Common myeloid progenitor, CD34-positive (primary cell): ENCODE measurements at regions not wholly inside any gene's neighbourhood (a gene's known extent, or its start where the extent isn't known, plus 50 kb on each side); places are given as distances from the start of the nearest gene placed in this dataset.

Source experiments
- CTCF ChIA-PET: fragments of 350-600 bp; sonication (Branson Sonifier 250); formaldehyde crosslinking; loops from one replicate; lab custom pipeline; 2021; ENCODE audit warnings: antibody characterized with exemption; lab: Charles Lee
- POLR2A ChIA-PET: fragments of 350-600 bp; sonication (Branson Sonifier 250); formaldehyde crosslinking; loops from one replicate; lab custom pipeline; 2021; ENCODE audit warnings: antibody characterized with exemption; lab: Charles Lee
- DNase-seq, 3 donors: peaks; one replicate each; pipeline versions ENCODE4 v3.0.0 to v3.0.0-alpha.2; 2013
- H3K27ac ChIP-seq, 2 experiments: 1 replicate in 1 of 2; 2 replicates in 1 of 2; pipeline ENCODE4 v1.7.0; 2013; ENCODE audit warnings: inconsistent platforms in 2 of 2, low read length in 2 of 2, mild to moderate bottlenecking in 2 of 2, low read depth in 1 of 2, moderate library complexity in 1 of 2; ENCODE audit not compliant: severe bottlenecking in 2 of 2, insufficient read depth in 1 of 2, poor library complexity in 1 of 2
- H3K27me3 ChIP-seq, 5 experiments: replicated peaks in 2 of 5; 1 replicate in 3 of 5; 2 replicates in 2 of 5; pipeline versions ENCODE4 v1.6.1 to v1.7.0; 2013; ENCODE audit warnings: low read length in 4 of 5, mild to moderate bottlenecking in 2 of 5, moderate library complexity in 2 of 5, inconsistent platforms in 1 of 5; ENCODE audit not compliant: insufficient read depth in 5 of 5, control insufficient read depth in 4 of 5
- H3K36me3 ChIP-seq, 4 experiments: 1 replicate in 2 of 4; 2 replicates in 2 of 4; pipeline versions ENCODE4 v1.6.1 to v1.7.0; 2013; ENCODE audit warnings: low read length in 3 of 4, control low read depth in 1 of 4, mild to moderate bottlenecking in 1 of 4; ENCODE audit not compliant: control insufficient read depth in 4 of 4, insufficient read depth in 4 of 4
- H3K4me1 ChIP-seq, 4 experiments: 1 replicate in 3 of 4; 2 replicates in 1 of 4; pipeline versions ENCODE4 v1.6.1 to v1.7.1; 2013; ENCODE audit warnings: low read length in 3 of 4, mild to moderate bottlenecking in 3 of 4, control low read depth in 1 of 4, inconsistent platforms in 1 of 4, moderate library complexity in 1 of 4; ENCODE audit not compliant: control insufficient read depth in 4 of 4, insufficient read depth in 4 of 4; ENCODE audit errors: control extremely low read depth in 1 of 4
- H3K4me3 ChIP-seq, 7 experiments: 1 replicate in 4 of 7; 2 replicates in 3 of 7; pipeline versions ENCODE4 v1.5.1 to v1.7.0; 2013; ENCODE audit warnings: mild to moderate bottlenecking in 7 of 7, low read length in 6 of 7, moderate library complexity in 6 of 7, inconsistent platforms in 2 of 7, low read depth in 2 of 7, control low read depth in 1 of 7; ENCODE audit not compliant: insufficient read depth in 4 of 7, control insufficient read depth in 1 of 7; ENCODE audit errors: extremely low read depth in 1 of 7
- H3K9me3 ChIP-seq, 5 experiments: 1 replicate in 4 of 5; 2 replicates in 1 of 5; pipeline versions ENCODE4 v1.6.1 to v1.7.1; 2013; ENCODE audit warnings: low read length in 4 of 5, mild to moderate bottlenecking in 2 of 5, inconsistent platforms in 1 of 5, low read depth in 1 of 5, moderate library complexity in 1 of 5; ENCODE audit not compliant: control insufficient read depth in 4 of 5, insufficient read depth in 2 of 5; ENCODE audit errors: control extremely low read depth in 1 of 5
- WGBS: methylation state at CpG from one replicate; pipeline ENCODE4 v1.1.5; 2013; ENCODE audit not compliant: insufficient coverage; 5-methylcytosine and 5-hydroxymethylcytosine counted together

GRCh38 chr6:139649732-139650131, 275.3 kb upstream of the CITED2 start:
- H3K4me1 ChIP-seq = peaks cover 0 to 6% (median 2%) of the 10 kb centered on the region in 4 experiments
- POLR2A ChIA-PET = no interaction called here
- no peak overlapping the region for H3K4me3 ChIP-seq
- H3K9me3 ChIP-seq = peaks cover 0 to 2% (median 0%) of the 10 kb centered on the region in 5 experiments
- H3K27ac ChIP-seq = no peak overlapping the region
- no peak for DNase-seq
- no peaks in the 10 kb centered on the region for H3K36me3 ChIP-seq
- H3K27me3 ChIP-seq = no peaks in the 10 kb centered on the region
- WGBS = 90% methylated on average over 3 of the region's 3 CpGs
- CTCF ChIA-PET = no interaction called here

DNA sequence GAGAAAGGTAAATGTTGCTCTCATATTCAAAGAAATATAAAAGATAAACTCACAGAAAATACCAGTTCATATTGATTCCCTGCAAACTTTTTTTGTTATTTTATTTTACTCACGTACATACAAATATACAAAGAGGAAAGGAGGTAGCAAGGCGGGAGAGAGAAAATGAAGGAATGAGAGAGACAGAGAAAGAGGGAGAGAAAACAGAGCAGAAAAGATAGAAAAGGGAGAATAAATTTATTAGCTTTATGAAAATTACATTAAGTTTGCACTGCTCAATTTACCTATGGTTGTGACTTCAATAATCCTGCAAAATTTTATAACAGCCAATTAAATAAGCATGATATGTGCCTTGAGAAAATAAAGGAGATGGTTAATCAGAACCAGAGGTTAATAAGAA, 274.7 kb upstream of the CITED2 start:
- DNase-seq = no peak
- H3K27me3 ChIP-seq = no peaks in the 10 kb centered on the region
- POLR2A ChIA-PET = no interaction called here
- H3K9me3 ChIP-seq = peaks cover 0 to 2% (median 0%) of the 10 kb centered on the region in 5 experiments
- H3K4me1 ChIP-seq = peaks cover 0 to 10% (median 4%) of the 10 kb centered on the region in 4 experiments
- no peak overlapping the region for H3K4me3 ChIP-seq
- no CpG with 5 or more reads among the region's 2 CpGs for WGBS
- peak overlapping the region in 1 of 2 experiments; percentile 39 for H3K27ac ChIP-seq
- CTCF ChIA-PET = no interaction called here
- H3K36me3 ChIP-seq = no peaks in the 10 kb centered on the region

DNA sequence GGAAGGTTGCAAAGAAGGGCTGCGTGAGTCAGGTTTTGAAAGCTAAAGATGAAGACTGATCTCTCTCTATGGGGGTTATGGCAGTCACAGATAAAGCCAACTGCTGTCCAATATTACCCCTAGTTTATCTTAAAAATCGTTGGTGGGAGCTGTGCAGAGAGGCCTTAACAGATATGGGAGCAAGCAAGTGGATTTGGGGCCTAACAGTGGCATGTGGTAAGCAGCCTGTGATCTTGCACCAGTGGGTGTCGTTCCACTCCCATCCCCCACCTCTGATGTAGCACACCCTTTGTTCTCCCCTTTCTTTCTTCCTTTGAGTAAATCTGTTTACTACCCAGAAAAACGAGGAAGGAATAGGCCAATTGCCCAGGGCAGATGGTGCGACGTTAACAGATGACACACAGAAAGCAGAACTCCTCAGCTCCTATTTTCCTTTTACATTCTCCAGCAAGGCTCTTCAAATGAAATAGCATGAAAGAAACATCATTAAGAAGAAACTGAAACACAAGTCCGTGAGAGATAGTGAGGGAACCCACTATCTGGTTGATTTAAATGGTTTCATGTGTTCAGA, 274.1 kb upstream of the CITED2 start:
- WGBS = 37% methylated on average over 5 of the region's 7 CpGs
- H3K9me3 ChIP-seq = peaks cover 0 to 2% (median 0%) of the 10 kb centered on the region in 5 experiments
- peak in 2 of 3 donors; percentile 48 to 65 for DNase-seq

DNA sequence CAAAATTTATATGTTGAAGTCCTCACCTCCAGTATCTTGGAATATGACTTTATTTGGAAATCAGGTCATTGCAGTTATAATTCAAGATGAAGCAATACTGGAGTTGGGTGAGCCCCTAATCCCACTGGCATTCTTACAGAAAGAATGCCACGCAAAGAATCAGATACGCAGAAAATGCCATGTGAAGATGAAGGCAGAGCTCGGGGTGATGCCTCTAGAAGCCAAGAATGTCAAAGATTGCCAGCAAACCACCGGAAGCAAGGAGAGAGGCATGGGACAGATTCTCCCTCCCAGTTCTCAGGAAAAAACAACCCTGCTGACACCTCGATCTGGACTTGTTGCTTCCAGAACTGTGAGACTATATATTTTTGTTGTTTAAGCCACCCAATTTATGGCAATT, 273.4 kb upstream of the CITED2 start:
- no peak for DNase-seq

More for the DNA sequence above, 274.1 kb upstream of the CITED2 start:
- ChIA-PET CTCF (no interaction called here), POLR2A (no interaction called here)
- Histone ChIP-seq H3K4me1 (peaks cover 0 to 16% (median 10%) of the 10 kb centered on the region in 4 experiments), H3K36me3 (no peaks in the 10 kb centered on the region), H3K4me3 (no peak overlapping the region), H3K27me3 (no peaks in the 10 kb centered on the region), H3K27ac (peak overlapping the region in 1 of 2 experiments; percentile 39)

DNA sequence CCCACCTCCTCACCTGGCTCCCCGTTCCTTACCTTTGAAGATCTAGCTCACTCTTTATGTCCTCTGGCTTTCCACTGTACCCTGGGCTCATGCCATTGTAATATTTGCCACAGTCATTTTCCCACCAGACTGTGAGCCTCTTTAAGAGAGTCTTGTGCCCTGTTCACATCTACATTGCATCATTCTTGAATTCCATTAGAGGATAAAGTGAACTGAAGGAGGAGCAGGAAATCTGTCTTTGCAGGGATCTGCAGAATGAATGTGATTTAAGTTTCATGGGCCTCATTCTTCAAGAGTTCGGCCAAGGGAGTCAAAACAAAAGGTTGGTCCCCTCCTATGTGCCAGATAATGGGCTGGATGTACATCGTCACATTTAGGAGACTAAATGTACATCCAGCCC, 272.6 kb upstream of the CITED2 start:
- no peak overlapping the region for H3K4me3 ChIP-seq
- WGBS = 100% methylated on average over 2 of the region's 3 CpGs
- H3K36me3 ChIP-seq = no peaks in the 10 kb centered on the region
- no peaks in the 10 kb centered on the region for H3K27me3 ChIP-seq
- H3K4me1 ChIP-seq = peaks cover 3 to 30% (median 17%) of the 10 kb centered on the region in 4 experiments
- H3K9me3 ChIP-seq = peaks cover 0 to 2% (median 0%) of the 10 kb centered on the region in 5 experiments
- no peak overlapping the region for H3K27ac ChIP-seq
- no peak for DNase-seq
- CTCF ChIA-PET = no interaction called here
- POLR2A ChIA-PET = no interaction called here

More for the DNA sequence above, 273.4 kb upstream of the CITED2 start:
- H3K4me1 ChIP-seq = peaks cover 0 to 21% (median 12%) of the 10 kb centered on the region in 4 experiments
- WGBS = 73% methylated on average over 4 of the region's 5 CpGs
- no peaks in the 10 kb centered on the region for H3K27me3 ChIP-seq
- H3K9me3 ChIP-seq = peaks cover 0 to 2% (median 0%) of the 10 kb centered on the region in 5 experiments
- POLR2A ChIA-PET = no interaction called here
- CTCF ChIA-PET = no interaction called here
- no peak overlapping the region for H3K4me3 ChIP-seq
- no peak overlapping the region for H3K27ac ChIP-seq
- H3K36me3 ChIP-seq = no peaks in the 10 kb centered on the region

- ChIA-PET CTCF (interaction anchor here (0.8 kb wide), 1 partner anchor 137 kb away, joined by 3 read pairs; no protein-coding TSS in a partner anchor), POLR2A (no interaction called here)
- H3K4me1 ChIP-seq = peaks cover 18 to 50% (median 34%) of the 10 kb centered on the region in 4 experiments
- no peak for DNase-seq
- H3K27me3 ChIP-seq = no peaks in the 10 kb centered on the region
- H3K4me3 ChIP-seq = no peak overlapping the region
- no peak overlapping the region for H3K27ac ChIP-seq
- 86% methylated on average over 1 of the region's 6 CpGs for WGBS
- peaks cover 0 to 2% (median 0%) of the 10 kb centered on the region in 5 experiments for H3K9me3 ChIP-seq
- H3K36me3 ChIP-seq = no peaks in the 10 kb centered on the region
Measured at GRCh38 chr6:139644821-139645220, 270.4 kb upstream of the CITED2 start.

DNA sequence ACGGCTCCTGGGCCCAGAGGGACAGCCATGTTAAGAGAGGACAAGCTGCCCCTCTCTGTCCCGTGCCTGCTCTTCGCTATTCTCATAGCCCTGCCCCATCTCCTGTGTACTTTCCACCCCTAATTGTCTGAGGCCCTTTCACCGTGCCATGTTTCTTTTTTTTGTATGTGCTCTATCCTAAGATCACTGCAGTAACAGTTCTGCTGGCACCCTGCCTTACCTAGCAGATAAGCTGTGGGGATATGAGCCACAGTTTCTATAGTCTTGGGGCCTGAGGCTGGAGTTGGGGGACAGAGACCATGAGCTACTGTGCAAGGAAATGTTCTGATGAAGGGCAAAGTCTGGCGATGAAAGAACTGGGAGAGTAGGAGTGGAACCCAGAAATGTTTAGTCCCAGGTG, 269.5 kb upstream of the CITED2 start:
- Histone ChIP-seq H3K27ac (no peak overlapping the region), H3K4me3 (no peak overlapping the region), H3K36me3 (no peaks in the 10 kb centered on the region), H3K9me3 (peaks cover 0 to 2% (median 0%) of the 10 kb centered on the region in 5 experiments), H3K27me3 (no peaks in the 10 kb centered on the region), H3K4me1 (peaks cover 18 to 58% (median 40%) of the 10 kb centered on the region in 4 experiments)
- WGBS = 96% methylated on average over 4 of the region's 5 CpGs
- POLR2A ChIA-PET = no interaction called here
- CTCF ChIA-PET = no interaction called here
- DNase-seq = no peak
